ENCODE measurements at regions not wholly inside any gene's neighbourhood (a gene's known extent, or its start where the extent isn't known, plus 50 kb on each side); places are given as distances from the start of the nearest gene placed in this dataset.

DNA sequence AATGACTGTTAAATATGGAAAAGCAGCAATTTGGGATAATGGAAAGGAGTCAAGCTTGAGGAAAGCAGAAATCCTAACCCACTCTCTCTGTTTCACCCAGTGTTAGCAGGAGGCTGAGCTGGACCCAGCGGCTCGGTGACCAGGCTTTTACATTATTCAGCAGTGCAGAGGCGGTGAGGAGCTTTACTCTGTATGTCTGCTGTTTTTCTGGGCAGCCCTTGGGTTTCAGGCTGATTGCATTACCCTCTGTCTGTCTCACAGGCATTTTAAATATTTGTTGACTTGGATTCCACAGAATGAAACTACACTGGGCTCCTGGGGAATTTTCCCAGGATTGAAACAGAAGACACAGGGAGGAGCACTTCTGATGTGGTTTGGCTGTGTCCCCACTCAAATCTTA lies 368.0 kb downstream of the GALR1 start:
- H3K4me1 ChIP-seq (ENCODE audit: control insufficient read depth, extremely low read depth, insufficient read depth, low read length) = no peaks in the 10 kb centered on the region
- no peak overlapping the region for H3K4me2 ChIP-seq (ENCODE audit: extremely low read depth, insufficient read depth, low read length)
- H3K9ac ChIP-seq (ENCODE audit: insufficient read depth, low read length) = no peak overlapping the region
- no peaks in the 10 kb centered on the region for H3K79me2 ChIP-seq (ENCODE audit: control insufficient read depth, insufficient read depth, low read length)
- TF ChIP-seq, protein P1, sequence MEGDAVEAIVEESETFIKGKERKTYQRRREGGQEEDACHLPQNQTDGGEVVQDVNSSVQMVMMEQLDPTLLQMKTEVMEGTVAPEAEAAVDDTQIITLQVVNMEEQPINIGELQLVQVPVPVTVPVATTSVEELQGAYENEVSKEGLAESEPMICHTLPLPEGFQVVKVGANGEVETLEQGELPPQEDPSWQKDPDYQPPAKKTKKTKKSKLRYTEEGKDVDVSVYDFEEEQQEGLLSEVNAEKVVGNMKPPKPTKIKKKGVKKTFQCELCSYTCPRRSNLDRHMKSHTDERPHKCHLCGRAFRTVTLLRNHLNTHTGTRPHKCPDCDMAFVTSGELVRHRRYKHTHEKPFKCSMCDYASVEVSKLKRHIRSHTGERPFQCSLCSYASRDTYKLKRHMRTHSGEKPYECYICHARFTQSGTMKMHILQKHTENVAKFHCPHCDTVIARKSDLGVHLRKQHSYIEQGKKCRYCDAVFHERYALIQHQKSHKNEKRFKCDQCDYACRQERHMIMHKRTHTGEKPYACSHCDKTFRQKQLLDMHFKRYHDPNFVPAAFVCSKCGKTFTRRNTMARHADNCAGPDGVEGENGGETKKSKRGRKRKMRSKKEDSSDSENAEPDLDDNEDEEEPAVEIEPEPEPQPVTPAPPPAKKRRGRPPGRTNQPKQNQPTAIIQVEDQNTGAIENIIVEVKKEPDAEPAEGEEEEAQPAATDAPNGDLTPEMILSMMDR (conservative IDR thresholded peaks at IDR 0.05 in 1 of 2, IDR thresholded peaks at IDR 0.05 in 1 of 2; ENCODE audit: low read depth in 1 of 2, low read length in 2 of 2) = no peak
- TF ChIP-seq EZH2 (IDR thresholded peaks at IDR 0.05; ENCODE audit: low read length, missing control alignments) = no peak
- no peaks in the 10 kb centered on the region for H3K36me3 ChIP-seq (ENCODE audit: control insufficient read depth, insufficient read depth, low read length)
- H3K27ac ChIP-seq (ENCODE audit: insufficient read depth, low read length) = no peak overlapping the region
- no peak overlapping the region for H2AFZ ChIP-seq (ENCODE audit: low read length)
- DNase-seq (ENCODE audit: low read depth in 2 of 2) = peak in 1 of 2 donors; percentile 3
- H4K20me1 ChIP-seq (ENCODE audit: control insufficient read depth, extremely low read depth, insufficient read depth, low read length) = no peaks in the 10 kb centered on the region
- H3K9me3 ChIP-seq (ENCODE audit: control insufficient read depth, insufficient read depth, low read depth, low read length) = no peaks in the 10 kb centered on the region
- no peaks in the 10 kb centered on the region for H3K27me3 ChIP-seq (ENCODE audit: control insufficient read depth, insufficient read depth, low read length)
- H3K4me3 ChIP-seq (replicated peaks in 1 of 4; ENCODE audit: control extremely low read depth in 1 of 4, insufficient read depth in 1 of 4, low read depth in 3 of 4, low read length in 4 of 4) = no peak overlapping the region

DNA sequence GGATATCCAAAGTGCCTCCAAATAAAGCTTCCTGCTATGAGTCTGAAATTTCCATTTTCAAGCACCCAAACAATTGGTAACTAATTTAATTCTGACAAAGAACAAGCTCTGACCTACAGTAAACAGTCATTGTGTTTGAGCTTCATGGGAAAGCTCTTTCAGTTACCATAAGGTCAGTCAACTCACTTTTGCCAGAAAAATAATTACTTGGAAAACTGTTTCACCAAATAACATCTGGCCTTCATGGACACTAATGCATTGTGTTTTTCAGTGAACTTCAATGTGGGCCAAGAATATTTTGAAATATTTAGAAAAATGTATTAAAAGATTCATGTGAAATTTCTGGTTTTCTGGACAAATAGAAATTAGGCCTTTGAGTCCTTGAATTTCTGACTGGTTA lies 369.9 kb downstream of the GALR1 start:
- H3K4me2 ChIP-seq (ENCODE audit: extremely low read depth, insufficient read depth, low read length) = no peak overlapping the region
- DNase-seq (ENCODE audit: low read depth in 2 of 2) = no peak
- H4K20me1 ChIP-seq (ENCODE audit: control insufficient read depth, extremely low read depth, insufficient read depth, low read length) = no peaks in the 10 kb centered on the region
- TF ChIP-seq, protein P1 (conservative IDR thresholded peaks at IDR 0.05 in 1 of 2, IDR thresholded peaks at IDR 0.05 in 1 of 2; ENCODE audit: low read depth in 1 of 2, low read length in 2 of 2) = no peak
- TF ChIP-seq EZH2 (IDR thresholded peaks at IDR 0.05; ENCODE audit: low read length, missing control alignments) = no peak
- H3K9me3 ChIP-seq (ENCODE audit: control insufficient read depth, insufficient read depth, low read depth, low read length) = no peaks in the 10 kb centered on the region
- no peaks in the 10 kb centered on the region for H3K4me1 ChIP-seq (ENCODE audit: control insufficient read depth, extremely low read depth, insufficient read depth, low read length)
- H3K36me3 ChIP-seq (ENCODE audit: control insufficient read depth, insufficient read depth, low read length) = no peaks in the 10 kb centered on the region
- no peak overlapping the region for H3K9ac ChIP-seq (ENCODE audit: insufficient read depth, low read length)
- H3K4me3 ChIP-seq (replicated peaks in 1 of 4; ENCODE audit: control extremely low read depth in 1 of 4, insufficient read depth in 1 of 4, low read depth in 3 of 4, low read length in 4 of 4) = no peak overlapping the region
- no peak overlapping the region for H2AFZ ChIP-seq (ENCODE audit: low read length)
- H3K79me2 ChIP-seq (ENCODE audit: control insufficient read depth, insufficient read depth, low read length) = no peaks in the 10 kb centered on the region
- H3K27ac ChIP-seq (ENCODE audit: insufficient read depth, low read length) = no peak overlapping the region
- no peaks in the 10 kb centered on the region for H3K27me3 ChIP-seq (ENCODE audit: control insufficient read depth, insufficient read depth, low read length)

DNA sequence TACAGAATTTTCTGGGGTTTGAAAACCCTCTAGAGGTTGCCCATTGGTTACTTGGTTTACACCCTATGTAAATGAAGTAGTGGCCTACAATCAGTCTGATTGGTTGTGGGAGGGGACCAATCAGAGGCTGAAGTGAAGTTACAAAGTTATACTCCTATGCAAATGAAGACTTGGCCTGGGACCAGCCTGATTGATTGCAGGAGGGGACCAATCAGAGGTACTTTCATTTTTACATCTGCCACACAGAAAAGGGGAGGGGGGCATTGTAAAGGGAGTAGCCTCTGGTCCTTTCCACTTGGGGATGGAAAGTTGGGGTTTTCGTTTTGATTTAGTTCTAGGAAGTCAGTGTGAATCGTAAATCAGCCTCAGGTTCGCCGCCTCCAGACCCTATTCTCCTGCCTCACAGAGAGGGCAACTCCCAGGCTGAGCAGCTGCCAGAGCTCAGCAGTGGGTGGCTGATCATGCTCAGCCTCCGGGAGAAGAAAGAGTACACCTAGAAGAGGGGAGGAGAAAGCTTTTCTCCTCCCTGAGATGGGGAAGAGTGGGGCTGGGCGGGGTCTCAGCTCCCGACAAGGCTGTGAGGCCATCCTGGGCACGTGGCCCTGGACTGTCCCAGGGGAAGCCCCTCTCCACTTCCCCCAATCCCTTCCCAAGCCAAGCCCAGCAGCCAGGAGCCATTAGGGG lies 372.5 kb downstream of the GALR1 start:
- Histone ChIP-seq H4K20me1 (ENCODE audit: control insufficient read depth, extremely low read depth, insufficient read depth, low read length) (no peaks in the 10 kb centered on the region), H3K9ac (ENCODE audit: insufficient read depth, low read length) (no peak overlapping the region), H3K36me3 (ENCODE audit: control insufficient read depth, insufficient read depth, low read length) (no peaks in the 10 kb centered on the region), H3K4me1 (ENCODE audit: control insufficient read depth, extremely low read depth, insufficient read depth, low read length) (no peaks in the 10 kb centered on the region), H3K9me3 (ENCODE audit: control insufficient read depth, insufficient read depth, low read depth, low read length) (no peaks in the 10 kb centered on the region), H3K27me3 (ENCODE audit: control insufficient read depth, insufficient read depth, low read length) (no peaks in the 10 kb centered on the region), H3K4me3 (replicated peaks in 1 of 4; ENCODE audit: control extremely low read depth in 1 of 4, insufficient read depth in 1 of 4, low read depth in 3 of 4, low read length in 4 of 4) (no peak overlapping the region), H2AFZ (ENCODE audit: low read length) (no peak overlapping the region), H3K4me2 (ENCODE audit: extremely low read depth, insufficient read depth, low read length) (no peak overlapping the region), H3K27ac (ENCODE audit: insufficient read depth, low read length) (no peak overlapping the region), H3K79me2 (ENCODE audit: control insufficient read depth, insufficient read depth, low read length) (no peaks in the 10 kb centered on the region)
- DNase-seq (ENCODE audit: low read depth in 2 of 2) = no peak
- TF ChIP-seq, protein P1 (conservative IDR thresholded peaks at IDR 0.05 in 1 of 2, IDR thresholded peaks at IDR 0.05 in 1 of 2; ENCODE audit: low read depth in 1 of 2, low read length in 2 of 2) = no peak
- no peak for TF ChIP-seq EZH2 (IDR thresholded peaks at IDR 0.05; ENCODE audit: low read length, missing control alignments)

All from fibroblast of lung (primary cell).